SK-N-SH treated with all-trans-retinoic acid at 6 μM for 48 hours (cell line): ENCODE measurements at regions not wholly inside any gene's neighbourhood (a gene's known extent, or its start where the extent isn't known, plus 50 kb on each side); places are given as distances from the start of the nearest gene placed in this dataset.

Experiments used
- ATAC-seq: fragments of 200-7000 bp; cut with Tn5 transposase; 3 replicates; pipeline ENCODE4 v1.9.1; 2020; ENCODE audit warnings: mild to moderate bottlenecking, moderate library complexity
- ARNTL ChIP-seq: fragments of 450-650 bp; formaldehyde crosslinking; IDR thresholded peaks from 2 replicates; pipeline ENCODE4 v1.5.0; 2020; ENCODE audit warnings: low read depth, mild to moderate bottlenecking, moderate library complexity, borderline replicate concordance
- BACH2 ChIP-seq: fragments of 250-450 bp; sonication (Bioruptor Pico); IDR thresholded peaks from 2 replicates; pipeline ENCODE4 v1.9.0; 2021; ENCODE audit warnings: mild to moderate bottlenecking, borderline replicate concordance
- CSDC2 ChIP-seq: fragments of 250-450 bp; sonication (Bioruptor Pico); IDR thresholded peaks from 2 replicates; pipeline ENCODE4 v1.5.0; 2020; ENCODE audit warnings: mild to moderate bottlenecking, moderate library complexity
- ESRRG ChIP-seq: fragments of 250-450 bp; sonication (Bioruptor Pico); IDR thresholded peaks from 2 replicates; pipeline ENCODE4 v1.6.1; 2021; ENCODE audit warnings: mild to moderate bottlenecking
- GLIS3 ChIP-seq: fragments of 250-450 bp; sonication (Bioruptor Pico); IDR thresholded peaks from 2 replicates; pipeline ENCODE4 v1.5.0; 2020; ENCODE audit warnings: mild to moderate bottlenecking, moderate library complexity
- OSR1 ChIP-seq: fragments of 250-450 bp; sonication (Bioruptor Pico); IDR thresholded peaks from 2 replicates; pipeline ENCODE4 v1.8.0; 2022; ENCODE audit warnings: moderate library complexity, mild to moderate bottlenecking, inconsistent platforms
- PPARA ChIP-seq: fragments of 250-450 bp; sonication (Bioruptor Pico); IDR thresholded peaks from 2 replicates; pipeline ENCODE4 v1.5.0; 2020; ENCODE audit warnings: mild to moderate bottlenecking, borderline replicate concordance
- SNAI2 ChIP-seq: fragments of 250-450 bp; sonication (Bioruptor Pico); IDR thresholded peaks from 2 replicates; pipeline ENCODE4 v1.5.0; 2020; ENCODE audit warnings: mild to moderate bottlenecking, moderate library complexity
- TCF4 ChIP-seq: fragments of 250-450 bp; sonication (Bioruptor Pico); IDR thresholded peaks from 2 replicates; pipeline ENCODE4 v1.8.0; 2021; ENCODE audit warnings: mild to moderate bottlenecking, moderate library complexity, borderline replicate concordance
- TOX ChIP-seq: fragments of 250-450 bp; sonication (Bioruptor Pico); IDR thresholded peaks from 2 replicates; pipeline ENCODE4 v1.8.0; 2021; ENCODE audit warnings: mild to moderate bottlenecking, moderate library complexity, borderline replicate concordance
- ZC3H10 ChIP-seq: fragments of 250-450 bp; sonication (Bioruptor Pico); IDR thresholded peaks from 2 replicates; pipeline ENCODE4 v1.5.1; 2021; ENCODE audit warnings: mild to moderate bottlenecking, moderate library complexity
- ZFP3 ChIP-seq: fragments of 250-450 bp; sonication (Bioruptor Pico); IDR thresholded peaks from 2 replicates; pipeline ENCODE4 v1.5.0; 2020; ENCODE audit warnings: mild to moderate bottlenecking, moderate library complexity
- ZFP30 ChIP-seq: fragments of 450-650 bp; formaldehyde crosslinking; IDR thresholded peaks from 2 replicates; pipeline ENCODE4 v1.5.0; 2022; ENCODE audit warnings: mild to moderate bottlenecking, moderate library complexity
- ZNF70 ChIP-seq: fragments of 450-650 bp; formaldehyde crosslinking; IDR thresholded peaks from 2 replicates; pipeline ENCODE4 v1.5.0; 2020; ENCODE audit warnings: mild to moderate bottlenecking, moderate library complexity
- ZNF8 ChIP-seq: fragments of 450-650 bp; formaldehyde crosslinking; IDR thresholded peaks from 2 replicates; pipeline ENCODE4 v1.5.0; 2020; ENCODE audit warnings: mild to moderate bottlenecking, moderate library complexity
- TF ChIP-seq, protein P1 (sequence below): fragments of 250-450 bp; sonication (Bioruptor Pico); IDR thresholded peaks from 2 replicates; pipeline ENCODE4 v1.5.1; 2021; ENCODE audit warnings: mild to moderate bottlenecking, moderate library complexity
- TF ChIP-seq, protein P2 (sequence below): fragments of 250-450 bp; sonication (Bioruptor Pico); IDR thresholded peaks from 2 replicates; pipeline ENCODE4 v1.5.1; 2020; ENCODE audit warnings: low read depth, mild to moderate bottlenecking, moderate library complexity
- TF ChIP-seq, protein P3 (sequence below): fragments of 250-450 bp; sonication (Bioruptor Pico); IDR thresholded peaks from 2 replicates; pipeline ENCODE4 v1.5.0; 2020; ENCODE audit warnings: mild to moderate bottlenecking, moderate library complexity
- TF ChIP-seq, protein P4 (sequence below): fragments of 250-450 bp; sonication (Bioruptor Pico); IDR thresholded peaks from 2 replicates; pipeline ENCODE4 v1.8.0; 2020; ENCODE audit warnings: mild to moderate bottlenecking, moderate library complexity, borderline replicate concordance

DNA sequence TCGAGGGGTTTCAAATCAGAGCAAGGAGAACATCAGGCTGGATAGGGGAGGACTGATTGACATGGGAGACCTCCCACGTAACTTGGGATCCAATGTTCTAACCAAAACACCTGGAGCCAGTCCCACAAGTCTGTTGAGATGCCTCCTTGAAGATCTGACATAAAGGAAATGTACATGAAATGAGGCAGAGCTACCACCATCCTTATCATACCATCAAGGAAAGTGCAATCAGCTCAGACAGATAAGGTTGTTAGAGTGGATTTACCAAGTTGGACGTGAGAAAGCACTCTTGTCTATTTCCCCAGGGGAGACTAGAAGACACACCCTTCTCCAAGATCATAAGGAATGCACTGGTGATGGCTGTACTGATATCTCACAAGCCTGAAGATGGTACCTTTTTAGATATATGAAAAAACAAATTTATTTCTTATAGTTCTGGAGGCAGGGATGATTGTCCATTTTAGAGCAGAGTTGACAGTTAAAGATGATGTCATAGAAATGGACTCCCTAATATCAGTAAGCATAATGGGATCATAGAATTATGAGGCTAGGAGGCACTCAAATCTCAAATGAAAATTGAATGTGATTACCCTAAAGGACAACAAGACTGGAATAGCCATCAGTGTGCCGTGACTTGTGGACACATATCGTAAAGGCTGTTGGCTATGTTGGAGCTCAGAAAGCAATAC is 129.1 kb upstream of the RAB4A start (continued):
- TF ChIP-seq, protein P1, sequence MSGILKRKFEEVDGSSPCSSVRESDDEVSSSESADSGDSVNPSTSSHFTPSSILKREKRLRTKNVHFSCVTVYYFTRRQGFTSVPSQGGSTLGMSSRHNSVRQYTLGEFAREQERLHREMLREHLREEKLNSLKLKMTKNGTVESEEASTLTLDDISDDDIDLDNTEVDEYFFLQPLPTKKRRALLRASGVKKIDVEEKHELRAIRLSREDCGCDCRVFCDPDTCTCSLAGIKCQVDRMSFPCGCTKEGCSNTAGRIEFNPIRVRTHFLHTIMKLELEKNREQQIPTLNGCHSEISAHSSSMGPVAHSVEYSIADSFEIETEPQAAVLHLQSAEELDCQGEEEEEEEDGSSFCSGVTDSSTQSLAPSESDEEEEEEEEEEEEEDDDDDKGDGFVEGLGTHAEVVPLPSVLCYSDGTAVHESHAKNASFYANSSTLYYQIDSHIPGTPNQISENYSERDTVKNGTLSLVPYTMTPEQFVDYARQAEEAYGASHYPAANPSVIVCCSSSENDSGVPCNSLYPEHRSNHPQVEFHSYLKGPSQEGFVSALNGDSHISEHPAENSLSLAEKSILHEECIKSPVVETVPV (CRISPR knock-in tag): no peak
- TF ChIP-seq, protein P2, sequence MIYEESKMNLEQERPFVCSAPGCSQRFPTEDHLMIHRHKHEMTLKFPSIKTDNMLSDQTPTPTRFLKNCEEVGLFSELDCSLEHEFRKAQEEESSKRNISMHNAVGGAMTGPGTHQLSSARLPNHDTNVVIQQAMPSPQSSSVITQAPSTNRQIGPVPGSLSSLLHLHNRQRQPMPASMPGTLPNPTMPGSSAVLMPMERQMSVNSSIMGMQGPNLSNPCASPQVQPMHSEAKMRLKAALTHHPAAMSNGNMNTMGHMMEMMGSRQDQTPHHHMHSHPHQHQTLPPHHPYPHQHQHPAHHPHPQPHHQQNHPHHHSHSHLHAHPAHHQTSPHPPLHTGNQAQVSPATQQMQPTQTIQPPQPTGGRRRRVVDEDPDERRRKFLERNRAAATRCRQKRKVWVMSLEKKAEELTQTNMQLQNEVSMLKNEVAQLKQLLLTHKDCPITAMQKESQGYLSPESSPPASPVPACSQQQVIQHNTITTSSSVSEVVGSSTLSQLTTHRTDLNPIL: no peak

DNA sequence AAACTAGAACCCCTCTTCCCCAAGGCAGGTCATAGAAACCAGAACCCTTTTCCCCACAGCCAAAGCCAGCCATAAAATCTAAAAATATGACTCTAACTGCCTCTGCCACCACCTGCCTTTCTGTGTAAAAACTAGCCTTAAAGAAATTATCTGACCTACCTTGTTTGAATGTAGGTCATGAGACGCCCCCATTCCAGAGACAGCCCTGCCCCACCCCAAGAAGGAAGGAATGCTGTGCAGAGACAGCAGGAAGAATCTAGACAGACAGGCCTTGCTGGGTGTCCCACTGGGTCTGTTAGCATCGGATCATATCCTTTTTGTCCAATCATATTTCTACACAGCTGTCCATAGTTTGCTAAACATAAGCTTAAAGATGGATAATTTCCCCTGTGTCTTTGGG is 128.4 kb upstream of the RAB4A start:
- TF ChIP-seq OSR1 (CRISPR knock-in tag) (no peak), ZNF8 (CRISPR knock-in tag) (no peak), ARNTL (no peak), PPARA (CRISPR knock-in tag) (no peak)
- no peak for ATAC-seq

DNA sequence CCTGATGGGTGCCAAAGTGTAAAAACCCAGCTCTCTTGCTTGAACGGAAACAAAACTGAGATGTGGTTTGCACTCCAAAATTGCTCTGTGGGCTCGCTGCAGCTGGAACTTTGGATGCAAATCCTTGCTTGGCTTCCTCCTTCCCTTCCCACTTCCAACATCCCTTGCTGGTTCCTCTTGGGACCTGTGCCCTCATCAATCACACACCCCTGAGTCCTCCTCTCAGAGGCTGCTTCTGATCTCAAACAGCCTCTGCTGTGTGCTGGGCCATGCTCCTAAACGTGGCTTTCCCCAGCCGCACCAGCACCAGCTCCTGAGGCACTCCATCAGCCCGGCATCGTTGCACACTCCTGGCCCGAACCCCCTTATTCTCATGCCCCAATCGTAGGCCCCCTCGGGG is 124.3 kb upstream of the RAB4A start:
- ATAC-seq: no peak
- no peak for TF ChIP-seq ARNTL
- no peak for TF ChIP-seq TCF4 (CRISPR knock-in tag)
- TF ChIP-seq SNAI2 (CRISPR knock-in tag): no peak
- TF ChIP-seq ZC3H10: no peak
- TF ChIP-seq, protein P3, sequence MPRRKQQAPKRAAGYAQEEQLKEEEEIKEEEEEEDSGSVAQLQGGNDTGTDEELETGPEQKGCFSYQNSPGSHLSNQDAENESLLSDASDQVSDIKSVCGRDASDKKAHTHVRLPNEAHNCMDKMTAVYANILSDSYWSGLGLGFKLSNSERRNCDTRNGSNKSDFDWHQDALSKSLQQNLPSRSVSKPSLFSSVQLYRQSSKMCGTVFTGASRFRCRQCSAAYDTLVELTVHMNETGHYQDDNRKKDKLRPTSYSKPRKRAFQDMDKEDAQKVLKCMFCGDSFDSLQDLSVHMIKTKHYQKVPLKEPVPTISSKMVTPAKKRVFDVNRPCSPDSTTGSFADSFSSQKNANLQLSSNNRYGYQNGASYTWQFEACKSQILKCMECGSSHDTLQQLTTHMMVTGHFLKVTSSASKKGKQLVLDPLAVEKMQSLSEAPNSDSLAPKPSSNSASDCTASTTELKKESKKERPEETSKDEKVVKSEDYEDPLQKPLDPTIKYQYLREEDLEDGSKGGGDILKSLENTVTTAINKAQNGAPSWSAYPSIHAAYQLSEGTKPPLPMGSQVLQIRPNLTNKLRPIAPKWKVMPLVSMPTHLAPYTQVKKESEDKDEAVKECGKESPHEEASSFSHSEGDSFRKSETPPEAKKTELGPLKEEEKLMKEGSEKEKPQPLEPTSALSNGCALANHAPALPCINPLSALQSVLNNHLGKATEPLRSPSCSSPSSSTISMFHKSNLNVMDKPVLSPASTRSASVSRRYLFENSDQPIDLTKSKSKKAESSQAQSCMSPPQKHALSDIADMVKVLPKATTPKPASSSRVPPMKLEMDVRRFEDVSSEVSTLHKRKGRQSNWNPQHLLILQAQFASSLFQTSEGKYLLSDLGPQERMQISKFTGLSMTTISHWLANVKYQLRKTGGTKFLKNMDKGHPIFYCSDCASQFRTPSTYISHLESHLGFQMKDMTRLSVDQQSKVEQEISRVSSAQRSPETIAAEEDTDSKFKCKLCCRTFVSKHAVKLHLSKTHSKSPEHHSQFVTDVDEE (CRISPR knock-in tag): no peak
- TF ChIP-seq, protein P4, sequence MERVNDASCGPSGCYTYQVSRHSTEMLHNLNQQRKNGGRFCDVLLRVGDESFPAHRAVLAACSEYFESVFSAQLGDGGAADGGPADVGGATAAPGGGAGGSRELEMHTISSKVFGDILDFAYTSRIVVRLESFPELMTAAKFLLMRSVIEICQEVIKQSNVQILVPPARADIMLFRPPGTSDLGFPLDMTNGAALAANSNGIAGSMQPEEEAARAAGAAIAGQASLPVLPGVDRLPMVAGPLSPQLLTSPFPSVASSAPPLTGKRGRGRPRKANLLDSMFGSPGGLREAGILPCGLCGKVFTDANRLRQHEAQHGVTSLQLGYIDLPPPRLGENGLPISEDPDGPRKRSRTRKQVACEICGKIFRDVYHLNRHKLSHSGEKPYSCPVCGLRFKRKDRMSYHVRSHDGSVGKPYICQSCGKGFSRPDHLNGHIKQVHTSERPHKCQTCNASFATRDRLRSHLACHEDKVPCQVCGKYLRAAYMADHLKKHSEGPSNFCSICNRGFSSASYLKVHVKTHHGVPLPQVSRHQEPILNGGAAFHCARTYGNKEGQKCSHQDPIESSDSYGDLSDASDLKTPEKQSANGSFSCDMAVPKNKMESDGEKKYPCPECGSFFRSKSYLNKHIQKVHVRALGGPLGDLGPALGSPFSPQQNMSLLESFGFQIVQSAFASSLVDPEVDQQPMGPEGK (CRISPR knock-in tag): no peak
- TF ChIP-seq ZNF8 (CRISPR knock-in tag): no peak
- TF ChIP-seq TOX (CRISPR knock-in tag): no peak
- TF ChIP-seq ZNF70 (CRISPR knock-in tag): no peak
- no peak for TF ChIP-seq PPARA (CRISPR knock-in tag)
- TF ChIP-seq, protein P1 (CRISPR knock-in tag): no peak
- TF ChIP-seq, protein P2: no peak
- TF ChIP-seq BACH2 (CRISPR knock-in tag): no peak
- TF ChIP-seq ZFP3 (CRISPR knock-in tag): no peak
- no peak for TF ChIP-seq OSR1 (CRISPR knock-in tag)
- no peak for TF ChIP-seq CSDC2 (CRISPR knock-in tag)
- no peak for TF ChIP-seq ZFP30 (CRISPR knock-in tag)

DNA sequence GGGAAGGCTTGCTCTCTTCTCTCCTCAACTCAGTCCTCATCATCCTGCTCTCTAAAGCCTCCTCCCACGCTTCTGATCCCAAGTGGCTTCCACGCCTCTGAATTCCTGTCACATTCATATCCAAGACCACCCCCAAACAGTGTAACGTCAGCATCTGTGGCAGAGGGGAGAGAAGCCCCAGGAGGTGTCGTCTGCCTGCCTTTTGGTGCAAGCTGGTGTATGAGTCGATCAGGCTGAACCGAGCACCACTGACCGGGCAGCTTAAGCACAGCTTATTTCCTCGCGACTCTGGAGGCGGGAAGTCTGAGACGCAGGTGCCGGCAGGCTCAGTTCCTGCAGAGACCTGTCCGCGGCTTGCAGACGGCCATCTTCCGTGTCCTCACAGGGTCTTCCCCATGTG is 123.8 kb upstream of the RAB4A start:
- no peak for TF ChIP-seq ESRRG
- TF ChIP-seq, protein P3 (CRISPR knock-in tag): no peak
- TF ChIP-seq, protein P4 (CRISPR knock-in tag): no peak
- no peak for TF ChIP-seq GLIS3
- no peak for ATAC-seq
